HG03565 (cell line): ENCODE measurements at regions not wholly inside any gene's neighbourhood (a gene's known extent, or its start where the extent isn't known, plus 50 kb on each side); places are given as distances from the start of the nearest gene placed in this dataset.
A peak's percentile ranks its signal among the peaks of the same experiment; 100 is the strongest.

ENCODE experiments used
- ATAC-seq: cut with Tn5 transposase; IDR thresholded peaks from one replicate; pipeline ENCODE4 v1.9.1; 2021; ENCODE audit warnings: mild to moderate bottlenecking, moderate library complexity; ENCODE audit not compliant: unreplicated experiment

DNA sequence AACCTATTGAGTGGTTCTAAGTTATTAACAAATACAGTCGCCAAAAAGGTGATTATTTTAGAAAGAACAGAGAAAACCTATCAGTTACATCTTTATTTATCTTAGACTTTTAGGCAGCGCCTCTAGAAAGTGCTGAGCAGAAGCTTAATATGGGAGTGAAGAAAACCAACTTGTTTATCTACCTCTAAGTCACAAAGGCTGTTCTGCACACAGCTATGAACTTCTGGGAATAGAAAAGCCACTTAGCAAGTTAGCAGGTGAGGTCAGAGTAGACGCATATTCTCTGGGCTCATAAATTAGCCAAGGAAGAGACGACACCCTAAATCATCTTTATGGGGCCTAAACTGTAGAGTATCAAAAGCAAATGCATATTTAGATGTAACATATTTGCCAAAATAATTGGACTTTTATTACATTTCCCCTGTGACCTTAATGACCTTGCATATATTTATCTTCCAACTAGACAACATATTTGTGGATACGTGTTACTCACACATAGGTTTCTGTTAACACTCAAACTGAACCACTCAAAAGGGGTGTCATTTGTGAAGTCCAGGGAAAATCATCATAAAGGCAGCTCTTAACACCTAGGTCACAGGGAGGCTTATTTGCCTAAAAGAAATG, 267.1 kb downstream of the ADGB start:
- ATAC-seq = no peak

DNA sequence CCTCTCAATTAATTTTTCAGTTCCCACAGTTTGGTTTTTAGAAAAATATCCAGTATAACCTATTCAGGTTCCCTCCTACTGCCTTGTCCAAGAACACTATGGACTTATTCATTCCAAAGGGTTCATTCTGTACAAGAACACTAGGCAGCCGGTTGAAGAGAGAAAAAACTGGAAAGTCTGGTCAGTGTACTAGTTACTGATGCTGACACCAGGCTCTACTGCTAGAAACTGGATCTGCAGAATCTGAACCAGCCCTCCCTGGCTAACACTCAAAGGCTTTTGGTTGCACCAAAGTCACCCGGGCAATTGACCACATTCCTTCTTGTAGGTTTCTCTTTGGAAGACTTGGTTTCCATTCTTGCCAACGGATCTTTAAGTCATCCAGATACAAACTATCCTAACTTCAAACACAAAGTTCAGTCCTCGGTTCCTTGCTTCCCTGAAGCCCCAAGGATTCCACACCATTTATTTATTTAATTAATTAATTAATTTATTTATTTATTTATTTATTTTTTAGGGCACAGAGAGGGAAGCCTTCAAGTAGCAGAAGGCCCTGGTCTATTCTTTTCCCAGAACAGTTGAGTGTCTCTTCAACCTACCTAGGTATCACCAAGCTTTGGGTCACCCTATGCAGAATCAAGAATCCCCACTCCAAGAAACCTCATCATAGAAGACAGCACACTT, 268.1 kb downstream of the ADGB start:
- no peak for ATAC-seq

DNA sequence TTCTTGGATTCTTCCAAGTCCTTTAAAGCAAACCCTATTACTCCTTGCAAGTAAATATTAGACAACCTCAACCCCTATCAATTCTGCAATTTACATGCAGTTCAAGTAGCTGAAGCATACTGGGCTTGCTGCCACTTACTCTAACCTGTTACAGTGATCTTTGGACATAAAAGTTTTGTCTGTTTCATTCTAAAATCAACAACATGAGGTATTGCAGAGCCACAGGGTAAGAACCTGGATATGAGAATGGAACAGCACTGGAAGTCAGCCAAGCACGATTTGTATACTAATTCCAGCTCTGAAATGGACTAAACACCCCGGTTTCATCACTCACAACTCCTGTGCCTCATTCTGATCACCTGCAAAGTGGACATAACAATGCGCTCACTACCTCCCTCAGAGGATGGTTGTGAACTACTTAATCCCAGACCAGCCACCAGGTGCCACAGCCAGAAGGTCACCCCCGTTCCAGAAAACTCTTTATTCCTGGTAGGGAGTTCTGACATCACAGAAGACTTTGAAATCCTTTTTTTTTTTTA, 270.0 kb downstream of the ADGB start:
- ATAC-seq = no peak

DNA sequence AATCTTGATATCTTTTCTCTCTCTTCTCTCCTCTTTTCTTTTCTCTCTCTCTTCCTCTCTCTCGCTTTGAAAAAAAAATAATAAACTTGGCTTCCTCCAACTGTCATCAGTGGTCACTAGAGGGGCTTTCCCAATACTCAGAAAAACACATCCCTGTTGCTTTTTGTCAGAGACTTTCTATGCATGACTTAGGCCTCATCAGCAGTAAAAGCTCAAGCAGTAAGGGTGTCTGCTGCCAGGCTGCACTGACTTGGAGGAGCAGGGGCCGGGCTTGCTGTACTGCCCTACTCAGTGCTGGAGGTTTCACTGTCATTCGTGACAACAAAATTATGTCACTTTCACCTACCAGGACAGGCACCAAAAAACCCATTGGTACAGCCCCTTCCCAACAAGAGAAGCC, 272.0 kb downstream of the ADGB start:
- peak; percentile 88 for ATAC-seq

DNA sequence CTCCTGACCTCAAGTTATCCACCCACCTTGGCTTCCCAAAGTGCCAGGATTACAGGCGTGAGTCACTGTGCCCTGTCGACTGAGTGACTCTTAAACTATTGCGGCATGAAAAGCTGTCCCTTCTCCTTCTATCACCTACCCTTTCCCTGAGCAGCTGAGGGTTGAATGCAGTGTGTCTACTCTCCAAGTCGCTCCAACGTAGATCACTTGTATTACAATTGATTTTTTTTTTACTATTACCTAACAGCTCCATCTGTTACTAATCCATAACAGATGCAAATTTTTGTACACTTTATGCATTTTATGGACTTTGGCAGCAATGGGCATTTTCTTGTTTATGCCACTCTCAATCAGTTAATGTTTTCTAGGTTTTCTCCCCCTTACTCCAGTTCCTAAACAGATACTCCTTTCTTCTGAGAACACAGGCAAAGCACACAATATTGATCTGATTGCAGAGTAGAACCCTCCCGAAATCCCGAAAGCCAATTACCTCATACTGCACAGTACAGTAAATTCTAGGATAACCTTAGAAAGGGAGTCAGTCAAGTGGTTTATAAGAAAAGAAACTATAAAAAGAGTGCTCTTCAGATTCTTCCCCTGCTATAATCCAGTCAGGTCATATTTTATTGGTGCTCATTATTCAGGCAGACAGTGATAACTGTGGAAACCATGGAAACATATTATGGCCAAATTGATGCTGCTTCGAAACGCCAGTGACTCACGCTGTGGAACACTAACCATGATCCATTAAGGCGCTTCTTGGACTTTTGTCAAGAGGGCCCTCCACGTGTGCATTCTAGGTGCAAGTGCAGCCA, 273.0 kb downstream of the ADGB start:
- ATAC-seq = no peak

DNA sequence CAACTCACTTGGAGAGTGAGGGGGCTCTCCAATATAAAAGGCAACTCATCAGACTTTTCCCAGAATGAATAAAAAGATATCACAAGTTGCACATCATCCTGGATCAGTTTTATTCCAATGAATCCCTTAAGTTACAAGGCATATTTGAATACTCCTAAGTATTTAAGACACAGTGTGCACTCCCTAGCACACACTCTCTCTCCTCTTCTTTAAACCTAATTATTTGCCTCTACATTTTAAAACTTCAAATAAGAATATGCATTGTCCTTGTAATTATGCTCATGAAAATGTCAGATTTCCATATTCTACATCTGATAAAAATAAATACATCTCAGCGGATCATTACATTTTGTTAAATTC, 273.6 kb downstream of the ADGB start:
- ATAC-seq = no peak

DNA sequence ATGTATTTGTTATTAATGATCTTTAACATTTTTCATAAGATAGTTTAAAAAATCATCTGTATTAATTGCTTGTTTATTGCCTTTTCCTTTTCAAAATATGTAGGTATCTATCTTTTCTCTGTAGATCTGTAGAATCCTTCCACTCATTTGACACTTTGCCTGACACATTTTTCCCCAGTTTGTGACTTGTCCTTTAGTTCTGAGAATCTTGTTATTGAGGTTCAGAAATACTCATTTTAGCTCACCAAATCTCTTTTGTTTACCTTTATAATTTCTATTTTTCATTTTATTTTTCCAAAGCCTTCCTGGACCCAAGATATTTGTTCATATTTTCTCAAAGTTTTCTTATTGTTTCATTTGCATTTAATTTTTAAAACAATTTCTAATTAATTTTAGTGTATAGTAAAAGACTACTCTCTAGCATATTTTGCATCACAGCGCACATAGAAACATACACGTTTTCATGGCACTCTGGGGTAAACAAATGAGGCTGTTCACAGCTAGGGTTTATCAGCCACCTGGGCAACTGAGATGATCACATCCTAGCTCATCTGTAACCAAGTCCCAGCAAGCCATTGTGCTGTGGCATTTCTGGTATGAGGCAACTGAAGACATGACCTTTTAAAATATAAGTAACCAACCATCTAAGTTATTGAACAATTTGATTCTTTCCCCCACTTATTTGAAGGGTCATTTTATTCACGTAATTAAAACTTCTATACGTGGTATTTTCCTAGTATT, 275.7 kb downstream of the ADGB start:
- no peak for ATAC-seq

DNA sequence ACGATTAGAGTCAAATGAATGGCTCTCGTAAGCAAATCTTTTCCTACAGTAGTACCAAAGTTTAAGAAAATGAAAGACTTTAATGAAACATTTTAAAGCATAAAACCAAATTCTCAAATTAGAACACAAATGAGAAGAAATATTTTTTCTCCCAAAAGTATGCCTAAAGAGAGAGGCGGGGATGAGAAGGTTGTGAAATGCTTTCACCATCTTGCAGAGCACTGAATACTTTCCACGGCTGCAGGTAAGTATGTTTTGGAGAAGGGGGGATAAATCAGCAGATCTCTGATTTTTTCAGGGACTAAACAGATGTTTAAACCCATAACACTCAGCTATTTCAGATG, 277.1 kb downstream of the ADGB start:
- ATAC-seq = no peak

DNA sequence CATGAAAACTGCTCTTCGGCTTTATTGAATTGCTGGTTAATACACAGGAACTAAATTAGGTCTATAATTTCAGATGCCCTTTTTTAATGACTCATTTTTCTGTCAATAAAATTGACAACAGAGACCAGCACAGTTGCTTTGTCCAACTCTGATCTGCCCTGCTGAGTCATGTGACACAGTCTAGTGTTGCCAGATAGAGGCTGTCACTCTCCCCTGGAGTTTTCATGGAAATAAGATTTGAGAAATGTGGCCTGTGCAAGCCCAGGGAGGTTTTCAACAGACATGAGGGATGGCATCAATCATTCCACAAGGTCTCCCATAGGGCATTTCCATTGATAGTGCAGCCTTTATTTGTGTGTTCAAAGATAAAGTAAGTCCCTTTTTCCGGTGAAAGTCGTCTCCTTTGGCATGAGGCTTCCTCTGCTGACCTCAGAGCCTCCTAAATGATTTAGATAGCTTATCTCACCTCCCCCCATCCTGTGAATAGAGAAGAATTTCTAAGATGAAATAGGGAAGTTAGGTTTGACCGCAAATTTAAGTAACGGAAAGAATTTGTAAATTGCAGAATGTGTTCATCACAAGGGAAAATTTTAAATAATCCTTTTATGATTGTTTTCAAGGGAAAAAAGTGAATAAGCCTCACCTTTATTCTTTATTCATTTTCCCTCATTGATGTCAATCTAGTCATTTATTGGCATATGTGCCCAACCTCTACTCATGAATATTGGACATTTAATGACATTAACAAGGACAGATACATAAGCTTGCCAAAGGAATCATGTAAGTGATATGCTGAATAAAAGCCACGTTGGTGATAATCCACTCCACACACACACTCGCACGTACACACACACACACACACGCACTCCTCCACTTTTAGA, 277.7 kb downstream of the ADGB start:
- no peak for ATAC-seq

DNA sequence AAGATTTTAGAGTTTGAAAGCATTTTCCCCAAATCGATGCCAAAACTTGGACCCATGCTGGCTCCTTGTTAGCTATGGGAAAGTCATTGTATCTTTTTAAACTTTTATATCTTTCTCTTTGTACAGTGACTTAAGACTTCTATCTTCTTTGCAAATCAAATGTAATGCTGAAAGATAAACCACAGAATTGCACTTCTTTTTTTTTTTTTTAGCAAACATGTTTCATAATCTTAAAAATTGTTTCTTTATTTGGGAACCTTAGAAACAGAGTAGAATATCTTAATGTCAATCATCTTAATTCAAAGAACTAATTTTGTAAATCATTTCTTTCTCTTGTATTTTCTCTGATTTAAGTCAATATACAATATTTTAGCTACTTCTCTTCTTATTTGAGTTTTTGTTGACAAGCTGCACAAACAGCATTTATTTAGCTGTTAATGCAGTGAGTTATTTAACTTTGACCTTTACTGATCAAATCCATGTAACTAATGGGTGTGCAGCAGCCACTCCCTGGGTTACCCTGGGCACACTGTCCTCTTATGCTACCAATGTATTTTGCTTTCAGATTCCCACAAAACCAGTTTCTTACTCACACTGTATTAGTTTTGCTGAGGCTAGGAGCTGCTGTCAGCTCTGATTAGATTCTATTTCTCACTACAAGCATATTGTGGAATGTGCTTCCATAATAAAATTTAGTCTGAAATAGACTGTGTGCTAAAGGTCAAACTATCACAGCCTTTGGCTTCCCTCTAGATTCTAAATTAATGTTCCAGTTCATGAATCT, 279.6 kb downstream of the ADGB start:
- no peak for ATAC-seq

DNA sequence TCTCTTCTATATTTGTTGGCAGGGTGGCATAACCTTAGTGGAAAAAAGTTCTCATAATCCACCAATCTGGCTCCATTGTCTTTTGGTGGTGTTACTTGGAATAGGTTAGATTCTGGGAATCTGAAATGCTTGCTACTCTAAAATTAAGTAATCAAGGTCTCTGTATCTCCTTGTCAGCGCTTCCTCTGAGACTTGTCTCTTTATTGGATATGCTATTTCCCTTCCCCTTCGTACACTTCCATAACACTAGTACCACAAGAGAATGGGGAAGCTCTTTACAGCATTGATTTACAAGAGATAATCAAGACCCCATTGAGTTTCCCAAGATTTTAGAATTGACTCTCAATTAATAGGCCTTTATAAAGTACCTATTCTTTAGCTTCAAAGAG, 280.2 kb downstream of the ADGB start:
- no peak for ATAC-seq

DNA sequence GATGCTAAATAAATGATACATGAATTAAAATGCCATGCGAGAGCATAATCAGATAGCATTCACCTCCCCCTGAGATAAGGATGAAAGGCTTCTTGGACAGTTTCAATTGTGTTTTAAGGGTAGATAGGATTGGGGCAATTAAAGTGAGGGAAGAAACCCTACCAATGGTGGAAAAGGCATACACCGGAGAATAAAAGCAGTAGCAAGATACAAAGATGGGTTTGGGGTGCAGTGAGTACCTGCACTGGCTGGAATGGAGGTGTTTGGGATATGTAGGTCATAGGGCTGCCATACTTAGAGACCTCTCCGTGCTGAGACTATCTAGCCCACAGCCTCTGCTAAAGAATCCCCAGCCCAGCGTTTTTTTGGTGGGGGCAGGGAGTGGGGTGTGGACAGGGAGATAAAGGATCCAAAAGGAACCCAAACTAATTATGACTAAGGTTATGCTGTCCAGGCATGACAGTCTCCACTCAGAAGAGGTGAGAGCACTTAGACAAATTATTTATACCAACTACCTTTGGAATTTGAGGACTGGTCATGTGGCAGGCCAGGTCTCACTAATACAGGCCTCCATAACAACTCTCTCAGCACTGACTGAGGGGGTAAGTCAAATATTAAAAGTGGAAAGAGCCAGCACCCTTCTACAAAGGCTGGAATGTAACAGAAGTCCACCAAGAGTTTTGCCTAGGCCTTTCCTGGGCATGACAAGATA, 280.8 kb downstream of the ADGB start:
- no peak for ATAC-seq

DNA sequence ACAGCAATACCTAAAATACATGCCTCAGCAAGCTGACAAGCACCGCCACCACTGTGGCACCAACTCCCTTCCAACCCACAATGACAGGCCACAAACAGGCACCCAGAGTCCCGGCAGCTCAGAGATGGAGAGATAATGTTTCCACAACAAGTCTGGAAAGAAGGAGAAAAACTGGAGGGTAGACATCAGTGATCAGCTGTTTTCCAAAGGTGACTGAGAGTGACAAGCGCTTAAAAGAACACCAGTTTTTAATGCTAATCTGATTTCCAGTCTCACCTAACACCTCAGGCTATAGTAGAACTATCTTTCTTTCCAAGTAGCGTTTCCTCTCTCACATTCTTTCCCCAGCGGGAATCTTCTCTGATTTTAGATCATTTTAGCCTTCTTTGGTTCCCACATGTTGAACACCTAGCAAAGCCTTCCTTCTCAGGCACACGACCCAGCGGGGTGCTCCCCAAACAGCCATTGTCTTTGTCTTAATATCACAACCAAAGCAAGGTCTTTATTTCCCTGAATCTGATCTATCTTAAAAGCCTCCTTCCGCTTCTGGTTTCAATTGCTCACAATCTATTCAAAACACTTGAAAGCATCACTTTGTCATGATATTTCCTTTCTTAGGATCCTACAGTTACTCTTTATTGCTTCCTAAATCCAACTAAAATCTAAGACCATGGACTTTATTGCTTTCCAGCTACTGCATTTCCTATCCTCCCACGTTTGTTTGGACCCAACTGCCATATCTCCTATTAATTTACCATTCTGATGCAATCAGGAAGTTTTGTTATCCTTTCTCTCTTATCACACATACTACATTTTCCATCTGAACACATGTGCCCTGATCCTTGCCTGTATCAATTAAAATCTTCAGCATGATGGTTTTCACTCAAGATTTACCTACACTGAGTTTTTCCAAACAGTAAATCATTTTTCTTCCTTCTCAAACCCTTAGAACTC, 282.7 kb downstream of the ADGB start:
- no peak for ATAC-seq

DNA sequence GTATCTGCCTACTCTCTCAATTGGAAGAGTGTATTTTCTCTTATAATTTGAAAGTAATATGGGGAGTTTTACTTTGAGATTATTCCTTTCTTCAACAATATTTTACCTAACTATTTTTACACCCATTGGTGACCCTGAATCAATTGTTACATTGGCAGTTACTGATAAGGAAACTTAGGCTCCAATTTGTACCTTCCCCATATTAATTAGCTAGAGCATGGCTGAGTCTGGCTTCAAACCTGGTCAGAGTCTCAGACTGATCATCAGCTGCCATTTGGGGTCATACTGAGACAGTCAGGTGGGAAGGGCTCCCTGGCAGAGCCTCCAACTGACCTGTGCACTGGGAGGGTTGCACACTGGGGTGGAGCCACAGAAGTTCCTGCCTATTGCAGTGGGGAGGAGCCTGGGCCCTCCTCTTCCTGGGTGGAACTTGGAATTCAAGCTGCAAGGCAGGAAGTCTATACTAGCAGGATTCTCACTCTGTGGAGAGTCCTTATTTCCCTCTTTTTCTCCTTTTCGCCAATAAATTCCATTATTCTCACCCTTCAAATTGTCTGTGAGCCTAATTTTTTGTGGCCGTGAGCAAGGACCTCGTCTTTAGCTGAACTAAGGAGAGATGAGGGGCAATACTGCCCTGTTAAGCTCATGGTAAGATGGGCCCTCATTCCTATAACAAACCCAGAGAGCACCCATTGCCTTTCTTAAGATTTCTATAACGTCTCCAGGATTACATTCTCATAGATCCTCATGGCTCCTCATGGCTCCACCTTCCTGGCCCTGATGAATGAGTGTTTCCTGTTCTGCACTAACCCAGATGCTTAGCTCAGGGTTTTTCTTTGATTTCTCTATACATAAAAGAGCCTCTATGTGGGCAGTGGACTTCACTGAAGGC, 285.1 kb downstream of the ADGB start:
- no peak for ATAC-seq

DNA sequence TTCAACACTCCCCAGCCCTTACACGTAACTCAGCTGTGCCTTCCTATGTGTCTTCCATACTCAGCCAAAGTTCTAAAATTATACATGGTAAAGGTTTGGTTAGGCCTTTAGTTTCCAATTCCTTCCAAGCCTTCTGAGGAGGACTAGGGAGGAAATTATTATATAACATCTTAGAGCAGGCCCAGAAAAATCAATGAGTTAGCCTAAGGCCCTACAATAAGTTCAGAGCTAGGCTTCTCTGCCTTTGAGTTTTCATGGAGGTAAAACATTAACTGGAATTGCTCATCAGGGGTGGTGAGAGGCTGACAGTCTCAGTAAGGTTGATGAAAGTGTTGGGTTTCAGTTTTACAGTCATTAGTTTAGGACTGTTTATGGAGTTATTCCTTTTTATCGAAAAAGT, 286.0 kb downstream of the ADGB start:
- peak; percentile 63 for ATAC-seq

DNA sequence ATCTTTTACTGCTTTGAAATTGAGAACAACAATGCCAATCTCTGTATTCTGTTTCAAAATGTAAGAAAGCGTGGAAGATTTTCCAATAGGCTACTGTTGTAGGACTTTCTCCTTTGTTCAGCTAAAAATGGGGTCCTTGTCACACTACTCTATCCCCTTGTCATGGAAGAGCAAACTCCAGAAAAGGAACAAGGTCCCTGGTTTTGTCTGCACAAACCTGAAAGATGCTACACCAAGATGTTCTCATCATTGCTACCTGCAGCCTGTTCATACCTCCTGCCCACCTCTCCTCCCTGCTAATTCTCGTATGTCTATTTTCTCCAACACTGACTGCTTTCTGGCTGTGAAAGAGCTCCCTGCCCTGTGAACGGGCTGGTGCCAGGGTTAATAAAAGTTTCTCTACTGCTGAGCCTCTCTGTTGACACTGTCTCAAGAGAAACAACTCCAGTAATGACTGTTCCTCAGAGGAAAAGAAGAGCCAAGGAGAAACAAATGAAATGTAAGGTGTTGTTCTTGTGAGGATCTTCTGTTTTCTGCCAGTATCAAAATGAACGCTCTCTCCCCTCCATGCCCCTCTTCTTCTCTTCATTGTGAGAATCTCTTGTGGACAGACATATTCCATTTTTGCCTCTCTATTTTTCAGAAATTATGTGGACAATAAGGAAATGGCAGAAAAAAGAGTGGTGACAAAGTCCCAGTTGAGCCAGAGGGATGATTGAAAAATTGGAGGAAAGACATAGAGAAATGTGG, 287.1 kb downstream of the ADGB start:
- no peak for ATAC-seq
